ENCODE measurements at regions not wholly inside any gene's neighbourhood (a gene's known extent, or its start where the extent isn't known, plus 50 kb on each side); places are given as distances from the start of the nearest gene placed in this dataset.

GRCh38 chr6:81476881-81477280 lies 275.6 kb downstream of the TENT5A start:
- no peaks in the 10 kb centered on the region for H3K9me3 ChIP-seq (ENCODE audit: control insufficient read depth, insufficient read depth, low read depth, low read length)
- no peak overlapping the region for H3K4me3 ChIP-seq (ENCODE audit: low read depth, low read length)
- no peak overlapping the region for H3K9ac ChIP-seq (ENCODE audit: low read length)
- H3K4me1 ChIP-seq (ENCODE audit: control insufficient read depth, insufficient read depth, low read length): no peaks in the 10 kb centered on the region
- H3K27ac ChIP-seq (ENCODE audit: low read depth, low read length): no peak overlapping the region
- H3K27me3 ChIP-seq (ENCODE audit: control insufficient read depth, insufficient read depth, low read length): no peaks in the 10 kb centered on the region
- no peaks in the 10 kb centered on the region for H3K36me3 ChIP-seq (ENCODE audit: control insufficient read depth, insufficient read depth, low read length)

- H3K27ac ChIP-seq (ENCODE audit: low read depth, low read length): no peak overlapping the region
- H3K27me3 ChIP-seq (ENCODE audit: control insufficient read depth, insufficient read depth, low read length): no peaks in the 10 kb centered on the region
- H3K36me3 ChIP-seq (ENCODE audit: control insufficient read depth, insufficient read depth, low read length): no peaks in the 10 kb centered on the region
- no peaks in the 10 kb centered on the region for H3K4me1 ChIP-seq (ENCODE audit: control insufficient read depth, insufficient read depth, low read length)
- no peak overlapping the region for H3K9ac ChIP-seq (ENCODE audit: low read length)
- no peaks in the 10 kb centered on the region for H3K9me3 ChIP-seq (ENCODE audit: control insufficient read depth, insufficient read depth, low read depth, low read length)
- no peak overlapping the region for H3K4me3 ChIP-seq (ENCODE audit: low read depth, low read length)
These were observed 276.8 kb downstream of the TENT5A start for GRCh38 chr6:81475646-81476045.

GRCh38 chr6:81465859-81466258 lies 286.6 kb downstream of the TENT5A start:
- no peaks in the 10 kb centered on the region for H3K27me3 ChIP-seq (ENCODE audit: control insufficient read depth, insufficient read depth, low read length)
- no peak overlapping the region for H3K9ac ChIP-seq (ENCODE audit: low read length)
- no peak overlapping the region for H3K27ac ChIP-seq (ENCODE audit: low read depth, low read length)
- no peaks in the 10 kb centered on the region for H3K4me1 ChIP-seq (ENCODE audit: control insufficient read depth, insufficient read depth, low read length)
- H3K4me3 ChIP-seq (ENCODE audit: low read depth, low read length): no peak overlapping the region
- H3K36me3 ChIP-seq (ENCODE audit: control insufficient read depth, insufficient read depth, low read length): no peaks in the 10 kb centered on the region
- H3K9me3 ChIP-seq (ENCODE audit: control insufficient read depth, insufficient read depth, low read depth, low read length): no peaks in the 10 kb centered on the region

GRCh38 chr6:81456416-81456815 lies 296.1 kb downstream of the TENT5A start:
- H3K36me3 ChIP-seq (ENCODE audit: control insufficient read depth, insufficient read depth, low read length): no peaks in the 10 kb centered on the region
- H3K9ac ChIP-seq (ENCODE audit: low read length): no peak overlapping the region
- peaks cover 7% of the 10 kb centered on the region for H3K4me1 ChIP-seq (ENCODE audit: control insufficient read depth, insufficient read depth, low read length)
- no peaks in the 10 kb centered on the region for H3K27me3 ChIP-seq (ENCODE audit: control insufficient read depth, insufficient read depth, low read length)
- H3K27ac ChIP-seq (ENCODE audit: low read depth, low read length): no peak overlapping the region
- H3K4me3 ChIP-seq (ENCODE audit: low read depth, low read length): no peak overlapping the region
- no peaks in the 10 kb centered on the region for H3K9me3 ChIP-seq (ENCODE audit: control insufficient read depth, insufficient read depth, low read depth, low read length)

DNA sequence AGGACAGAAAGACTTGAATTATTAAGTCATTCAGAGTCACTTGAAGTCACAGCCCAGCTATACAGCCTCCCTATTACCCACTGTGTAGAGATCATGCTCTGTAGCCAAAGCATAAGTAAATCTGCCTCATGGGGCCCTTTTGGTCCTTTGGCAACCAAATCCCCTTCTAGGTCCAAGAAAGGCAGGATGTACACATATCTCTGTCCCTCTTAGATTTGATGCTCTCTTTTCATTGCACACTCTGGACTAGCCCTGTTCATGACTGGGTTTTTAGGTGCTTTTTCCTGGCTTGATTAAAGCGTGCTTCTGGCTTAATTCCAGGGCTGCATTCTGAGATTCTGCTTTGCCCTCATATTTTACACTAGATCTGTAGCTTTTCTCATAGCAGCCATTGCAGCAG lies 296.8 kb downstream of the TENT5A start:
- Histone ChIP-seq H3K9ac (ENCODE audit: low read length) (no peak overlapping the region), H3K4me3 (ENCODE audit: low read depth, low read length) (no peak overlapping the region), H3K4me1 (ENCODE audit: control insufficient read depth, insufficient read depth, low read length) (peaks cover 8% of the 10 kb centered on the region), H3K27ac (ENCODE audit: low read depth, low read length) (no peak overlapping the region), H3K27me3 (ENCODE audit: control insufficient read depth, insufficient read depth, low read length) (no peaks in the 10 kb centered on the region), H3K9me3 (ENCODE audit: control insufficient read depth, insufficient read depth, low read depth, low read length) (no peaks in the 10 kb centered on the region), H3K36me3 (ENCODE audit: control insufficient read depth, insufficient read depth, low read length) (no peaks in the 10 kb centered on the region)

- no peak overlapping the region for H3K4me3 ChIP-seq (ENCODE audit: low read depth, low read length)
- no peaks in the 10 kb centered on the region for H3K9me3 ChIP-seq (ENCODE audit: control insufficient read depth, insufficient read depth, low read depth, low read length)
- no peak overlapping the region for H3K9ac ChIP-seq (ENCODE audit: low read length)
- peaks cover 8% of the 10 kb centered on the region for H3K4me1 ChIP-seq (ENCODE audit: control insufficient read depth, insufficient read depth, low read length)
- H3K27me3 ChIP-seq (ENCODE audit: control insufficient read depth, insufficient read depth, low read length): no peaks in the 10 kb centered on the region
- H3K27ac ChIP-seq (ENCODE audit: low read depth, low read length): no peak overlapping the region
- no peaks in the 10 kb centered on the region for H3K36me3 ChIP-seq (ENCODE audit: control insufficient read depth, insufficient read depth, low read length)
These were observed 300.7 kb downstream of the TENT5A start for GRCh38 chr6:81451787-81452186.

GRCh38 chr6:81450180-81450579 lies 302.3 kb downstream of the TENT5A start:
- Histone ChIP-seq H3K27me3 (ENCODE audit: control insufficient read depth, insufficient read depth, low read length) (no peaks in the 10 kb centered on the region), H3K36me3 (ENCODE audit: control insufficient read depth, insufficient read depth, low read length) (no peaks in the 10 kb centered on the region), H3K4me3 (ENCODE audit: low read depth, low read length) (no peak overlapping the region), H3K9ac (ENCODE audit: low read length) (no peak overlapping the region), H3K27ac (ENCODE audit: low read depth, low read length) (no peak overlapping the region), H3K4me1 (ENCODE audit: control insufficient read depth, insufficient read depth, low read length) (peaks cover 8% of the 10 kb centered on the region), H3K9me3 (ENCODE audit: control insufficient read depth, insufficient read depth, low read depth, low read length) (no peaks in the 10 kb centered on the region)

DNA sequence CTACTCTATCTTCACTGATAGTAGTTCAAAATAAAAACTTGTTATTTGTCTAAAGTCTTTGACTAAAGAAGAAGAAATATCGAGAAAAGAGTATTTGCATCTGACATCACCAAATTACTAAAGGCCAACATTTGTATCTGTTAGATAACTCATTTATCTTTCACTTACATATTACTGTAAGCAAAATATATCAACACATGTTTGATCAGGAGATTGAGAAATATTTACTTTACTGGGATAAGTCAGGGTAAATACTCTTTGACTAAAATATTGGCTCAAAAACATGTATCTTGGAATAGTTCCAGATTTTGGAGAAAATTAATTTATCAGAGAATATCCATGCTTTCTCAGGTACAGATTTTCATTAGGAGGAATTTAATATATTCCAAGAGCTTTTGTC lies 306.0 kb downstream of the TENT5A start:
- no peak overlapping the region for H3K27ac ChIP-seq (ENCODE audit: low read depth, low read length)
- H3K9me3 ChIP-seq (ENCODE audit: control insufficient read depth, insufficient read depth, low read depth, low read length): no peaks in the 10 kb centered on the region
- peaks cover 2% of the 10 kb centered on the region for H3K4me1 ChIP-seq (ENCODE audit: control insufficient read depth, insufficient read depth, low read length)
- H3K4me3 ChIP-seq (ENCODE audit: low read depth, low read length): no peak overlapping the region
- H3K27me3 ChIP-seq (ENCODE audit: control insufficient read depth, insufficient read depth, low read length): no peaks in the 10 kb centered on the region
- H3K36me3 ChIP-seq (ENCODE audit: control insufficient read depth, insufficient read depth, low read length): no peaks in the 10 kb centered on the region
- no peak overlapping the region for H3K9ac ChIP-seq (ENCODE audit: low read length)

- Histone ChIP-seq H3K9ac (ENCODE audit: low read length) (no peak overlapping the region), H3K9me3 (ENCODE audit: control insufficient read depth, insufficient read depth, low read depth, low read length) (peaks cover 6% of the 10 kb centered on the region), H3K4me1 (ENCODE audit: control insufficient read depth, insufficient read depth, low read length) (no peaks in the 10 kb centered on the region), H3K27me3 (ENCODE audit: control insufficient read depth, insufficient read depth, low read length) (no peaks in the 10 kb centered on the region), H3K4me3 (ENCODE audit: low read depth, low read length) (no peak overlapping the region), H3K36me3 (ENCODE audit: control insufficient read depth, insufficient read depth, low read length) (no peaks in the 10 kb centered on the region), H3K27ac (ENCODE audit: low read depth, low read length) (no peak overlapping the region)
These were observed 313.1 kb downstream of the TENT5A start for GRCh38 chr6:81439417-81439816.

- Histone ChIP-seq H3K9ac (ENCODE audit: low read length) (no peak overlapping the region), H3K36me3 (ENCODE audit: control insufficient read depth, insufficient read depth, low read length) (no peaks in the 10 kb centered on the region), H3K9me3 (ENCODE audit: control insufficient read depth, insufficient read depth, low read depth, low read length) (peaks cover 8% of the 10 kb centered on the region), H3K4me1 (ENCODE audit: control insufficient read depth, insufficient read depth, low read length) (no peaks in the 10 kb centered on the region), H3K27me3 (ENCODE audit: control insufficient read depth, insufficient read depth, low read length) (no peaks in the 10 kb centered on the region), H3K27ac (ENCODE audit: low read depth, low read length) (no peak overlapping the region), H3K4me3 (ENCODE audit: low read depth, low read length) (no peak overlapping the region)
These were observed 315.5 kb downstream of the TENT5A start for GRCh38 chr6:81436990-81437389.

GRCh38 chr6:81413306-81413705 lies 339.2 kb downstream of the TENT5A start:
- Histone ChIP-seq H3K9me3 (ENCODE audit: control insufficient read depth, insufficient read depth, low read depth, low read length) (no peaks in the 10 kb centered on the region), H3K27ac (ENCODE audit: low read depth, low read length) (no peak overlapping the region)

More at GRCh38 chr6:81413306-81413705, 339.2 kb downstream of the TENT5A start:
- H3K36me3 ChIP-seq (ENCODE audit: control insufficient read depth, insufficient read depth, low read length): no peaks in the 10 kb centered on the region
- H3K9ac ChIP-seq (ENCODE audit: low read length): no peak overlapping the region
- H3K27me3 ChIP-seq (ENCODE audit: control insufficient read depth, insufficient read depth, low read length): no peaks in the 10 kb centered on the region
- no peak overlapping the region for H3K4me3 ChIP-seq (ENCODE audit: low read depth, low read length)
- no peaks in the 10 kb centered on the region for H3K4me1 ChIP-seq (ENCODE audit: control insufficient read depth, insufficient read depth, low read length)

Measured in HUES6 (cell line).